ENCODE measurements at regions not wholly inside any gene's neighbourhood (a gene's known extent, or its start where the extent isn't known, plus 50 kb on each side); places are given as distances from the start of the nearest gene placed in this dataset.
A peak's percentile ranks its signal among the peaks of the same experiment; 100 is the strongest.

DNA sequence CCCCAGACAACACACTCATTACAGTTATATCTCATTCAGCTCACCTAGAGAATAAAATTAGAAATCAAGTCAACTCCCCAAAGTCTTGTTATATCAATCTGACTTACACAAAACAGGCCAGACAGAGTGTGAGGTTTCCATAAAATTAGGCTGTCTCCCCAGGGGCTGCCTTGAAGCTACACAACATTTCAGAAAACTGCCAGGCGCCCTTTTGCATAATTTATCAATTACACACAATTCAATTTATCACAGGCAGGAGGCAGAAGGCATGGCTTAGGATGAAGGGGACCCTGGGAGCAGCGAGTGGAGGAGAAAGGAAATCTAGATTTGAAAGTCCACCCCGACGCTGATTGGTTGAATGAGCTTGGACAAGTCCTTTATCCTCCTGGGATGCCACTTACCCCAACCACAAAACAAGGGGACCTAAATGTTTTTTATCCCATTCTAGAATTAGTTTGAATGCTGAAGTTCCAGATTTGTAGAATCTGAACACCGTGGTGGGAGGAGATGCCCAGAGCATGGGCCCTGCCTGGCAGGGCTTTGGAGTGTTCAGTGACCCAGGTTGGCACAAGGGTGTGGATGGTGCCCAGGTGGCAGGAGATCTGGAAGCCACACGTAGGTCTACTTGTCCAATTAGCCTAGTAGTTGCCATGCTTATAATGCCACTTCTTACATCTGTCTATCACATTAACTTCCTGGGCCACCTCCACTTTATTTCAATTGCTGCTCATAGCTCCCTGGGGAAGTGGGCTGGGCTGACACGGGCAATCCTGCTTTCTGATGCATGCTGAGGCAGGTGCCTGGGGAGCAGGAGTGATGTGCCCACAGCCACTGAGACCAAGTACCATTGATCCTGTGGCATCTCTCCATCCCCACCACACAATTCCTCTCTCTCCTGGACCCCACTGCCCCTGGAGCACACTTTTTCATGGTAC, 119.8 kb upstream of the TLE3 start:
- H3K4me3 ChIP-seq (ENCODE audit: low read depth, low read length), result no peak overlapping the region
- in situ Hi-C loops (cut with HindIII; ENCODE audit: low sequenced_read_pairs), result no loop called here
- TF ChIP-seq, protein P1, sequence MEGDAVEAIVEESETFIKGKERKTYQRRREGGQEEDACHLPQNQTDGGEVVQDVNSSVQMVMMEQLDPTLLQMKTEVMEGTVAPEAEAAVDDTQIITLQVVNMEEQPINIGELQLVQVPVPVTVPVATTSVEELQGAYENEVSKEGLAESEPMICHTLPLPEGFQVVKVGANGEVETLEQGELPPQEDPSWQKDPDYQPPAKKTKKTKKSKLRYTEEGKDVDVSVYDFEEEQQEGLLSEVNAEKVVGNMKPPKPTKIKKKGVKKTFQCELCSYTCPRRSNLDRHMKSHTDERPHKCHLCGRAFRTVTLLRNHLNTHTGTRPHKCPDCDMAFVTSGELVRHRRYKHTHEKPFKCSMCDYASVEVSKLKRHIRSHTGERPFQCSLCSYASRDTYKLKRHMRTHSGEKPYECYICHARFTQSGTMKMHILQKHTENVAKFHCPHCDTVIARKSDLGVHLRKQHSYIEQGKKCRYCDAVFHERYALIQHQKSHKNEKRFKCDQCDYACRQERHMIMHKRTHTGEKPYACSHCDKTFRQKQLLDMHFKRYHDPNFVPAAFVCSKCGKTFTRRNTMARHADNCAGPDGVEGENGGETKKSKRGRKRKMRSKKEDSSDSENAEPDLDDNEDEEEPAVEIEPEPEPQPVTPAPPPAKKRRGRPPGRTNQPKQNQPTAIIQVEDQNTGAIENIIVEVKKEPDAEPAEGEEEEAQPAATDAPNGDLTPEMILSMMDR (IDR thresholded peaks at IDR 0.05; ENCODE audit: low read depth, low read length), result no peak
- no peak for DNase-seq (ENCODE audit: low read depth, low spot score)

GRCh38 chr15:70215951-70216350, 118.2 kb upstream of the TLE3 start:
- DNase-seq (ENCODE audit: low read depth, low spot score), result no peak
- in situ Hi-C loops (cut with HindIII; ENCODE audit: low sequenced_read_pairs), result no loop called here
- no peak overlapping the region for H3K4me3 ChIP-seq (ENCODE audit: low read depth, low read length)
- TF ChIP-seq, protein P1 (IDR thresholded peaks at IDR 0.05; ENCODE audit: low read depth, low read length), result no peak

- in situ Hi-C loops (cut with HindIII; ENCODE audit: low sequenced_read_pairs), result no loop called here
- TF ChIP-seq, protein P1 (IDR thresholded peaks at IDR 0.05; ENCODE audit: low read depth, low read length), result no peak
- DNase-seq (ENCODE audit: low read depth, low spot score), result no peak
- H3K4me3 ChIP-seq (ENCODE audit: low read depth, low read length), result no peak overlapping the region
These were observed 117.4 kb upstream of the TLE3 start for GRCh38 chr15:70214941-70215635.

GRCh38 chr15:70214276-70214675, 116.6 kb upstream of the TLE3 start:
- in situ Hi-C loops (cut with HindIII; ENCODE audit: low sequenced_read_pairs), result no loop called here
- TF ChIP-seq, protein P1 (IDR thresholded peaks at IDR 0.05; ENCODE audit: low read depth, low read length), result peak; percentile 3
- H3K4me3 ChIP-seq (ENCODE audit: low read depth, low read length), result no peak overlapping the region
- no peak for DNase-seq (ENCODE audit: low read depth, low spot score)

DNA sequence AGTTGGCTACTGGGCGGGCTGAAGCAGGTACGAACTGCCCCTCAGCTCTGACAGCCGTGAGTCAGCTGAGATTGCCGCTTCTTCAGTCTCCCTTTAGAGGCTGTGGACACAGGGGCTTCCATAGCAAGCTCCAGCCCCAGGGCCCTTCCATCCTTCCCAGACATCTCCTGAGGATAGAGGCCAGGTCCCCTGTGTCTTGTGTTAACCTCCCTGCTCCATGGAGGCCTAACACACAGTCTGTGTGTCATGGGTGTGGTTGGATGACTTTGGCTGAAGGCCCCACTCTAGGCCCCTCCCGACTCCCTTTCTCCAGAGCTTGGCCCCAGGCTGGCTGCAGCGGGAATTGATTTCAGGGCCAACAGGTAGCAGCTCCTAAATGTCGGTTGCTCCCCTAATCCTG, 116.1 kb upstream of the TLE3 start:
- in situ Hi-C loops (cut with HindIII; ENCODE audit: low sequenced_read_pairs), result no loop called here

GRCh38 chr15:70212963-70213315, 115.2 kb upstream of the TLE3 start:
- in situ Hi-C loops (cut with HindIII; ENCODE audit: low sequenced_read_pairs), result no loop called here
- TF ChIP-seq, protein P1 (IDR thresholded peaks at IDR 0.05; ENCODE audit: low read depth, low read length), result no peak
- H3K4me3 ChIP-seq (ENCODE audit: low read depth, low read length), result no peak overlapping the region
- no peak for DNase-seq (ENCODE audit: low read depth, low spot score)

More for the DNA sequence above, 116.1 kb upstream of the TLE3 start:
- TF ChIP-seq, protein P1 (IDR thresholded peaks at IDR 0.05; ENCODE audit: low read depth, low read length), result no peak
- DNase-seq (ENCODE audit: low read depth, low spot score), result no peak
- H3K4me3 ChIP-seq (ENCODE audit: low read depth, low read length), result no peak overlapping the region
